GM18520 (cell line): ENCODE measurements at regions not wholly inside any gene's neighbourhood (a gene's known extent, or its start where the extent isn't known, plus 50 kb on each side); places are given as distances from the start of the nearest gene placed in this dataset.

Source experiments
- ATAC-seq: cut with Tn5 transposase; IDR thresholded peaks from one replicate; pipeline ENCODE4 v1.9.1; 2021; ENCODE audit not compliant: unreplicated experiment

- no peak for ATAC-seq
Observed at GRCh38 chr18:56185126-56185525, 453.3 kb downstream of the TXNL1 start.

- ATAC-seq: no peak
Observed at GRCh38 chr18:56176751-56177150, 461.6 kb downstream of the TXNL1 start.

GRCh38 chr18:56175330-56176001 is 462.9 kb downstream of the TXNL1 start:
- ATAC-seq: no peak

GRCh38 chr18:56173542-56174220 is 464.7 kb downstream of the TXNL1 start:
- ATAC-seq: no peak

- no peak for ATAC-seq
Observed at GRCh38 chr18:56172527-56172926, 465.9 kb downstream of the TXNL1 start.

GRCh38 chr18:56171848-56172247 is 466.5 kb downstream of the TXNL1 start:
- no peak for ATAC-seq

GRCh38 chr18:56168049-56168781 is 470.2 kb downstream of the TXNL1 start:
- ATAC-seq: no peak

GRCh38 chr18:56167366-56167765 is 471.0 kb downstream of the TXNL1 start:
- ATAC-seq: no peak

- no peak for ATAC-seq
Observed at GRCh38 chr18:56166914-56167313, 471.5 kb downstream of the TXNL1 start.

- no peak for ATAC-seq
Observed at GRCh38 chr18:56165601-56166355, 472.6 kb downstream of the TXNL1 start.

GRCh38 chr18:56162311-56163265 is 475.8 kb downstream of the TXNL1 start:
- no peak for ATAC-seq

- ATAC-seq: no peak
Observed at GRCh38 chr18:56161566-56162260, 476.7 kb downstream of the TXNL1 start.

- no peak for ATAC-seq
Observed at GRCh38 chr18:56158676-56159075, 479.7 kb downstream of the TXNL1 start.

GRCh38 chr18:56157541-56157940 is 480.9 kb downstream of the TXNL1 start:
- ATAC-seq: no peak

- no peak for ATAC-seq
Observed at GRCh38 chr18:56152551-56153310, 485.7 kb downstream of the TXNL1 start.

- no peak for ATAC-seq
Observed at GRCh38 chr18:56148373-56148772, 490.0 kb downstream of the TXNL1 start.

GRCh38 chr18:56146565-56146964 is 491.8 kb downstream of the TXNL1 start:
- no peak for ATAC-seq

GRCh38 chr18:56142001-56142400 is 496.4 kb downstream of the TXNL1 start:
- no peak for ATAC-seq

GRCh38 chr18:56139792-56140254 is 498.6 kb downstream of the TXNL1 start:
- no peak for ATAC-seq
